Stimulated activated CD8-positive, alpha-beta memory T cell treated with anti-CD3 and anti-CD28 coated beads, Interleukin-15, amount 100 ng/mL, for 48 hours (primary cell): ENCODE measurements at regions not wholly inside any gene's neighbourhood (a gene's known extent, or its start where the extent isn't known, plus 50 kb on each side); places are given as distances from the start of the nearest gene placed in this dataset.

Experiments used
- DNase-seq, 2 donors: peaks; one replicate each; pipeline ENCODE4 v3.0.0-alpha.2; 2020; ENCODE audit warnings: low read depth in 2 of 2

DNA sequence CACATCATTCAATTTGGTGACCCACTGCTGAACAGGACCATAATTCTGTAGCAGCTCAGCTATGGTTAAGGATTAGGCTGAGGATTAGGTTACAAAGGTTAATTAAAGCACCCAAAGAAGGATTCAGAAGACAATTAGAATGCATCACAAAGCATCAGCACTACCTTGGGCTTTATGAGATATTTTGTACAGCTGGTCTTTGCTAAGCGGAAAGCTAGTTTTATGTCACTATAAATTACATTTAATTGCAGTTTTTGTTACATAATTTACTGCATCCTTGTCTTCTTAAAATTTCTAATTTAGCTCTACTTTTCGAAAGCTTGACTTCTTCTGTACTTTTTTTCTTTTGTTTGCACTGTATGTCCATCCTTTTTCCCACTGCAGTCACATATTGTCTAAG lies 711.5 kb downstream of the RPS29 start:
- DNase-seq, result no peak

DNA sequence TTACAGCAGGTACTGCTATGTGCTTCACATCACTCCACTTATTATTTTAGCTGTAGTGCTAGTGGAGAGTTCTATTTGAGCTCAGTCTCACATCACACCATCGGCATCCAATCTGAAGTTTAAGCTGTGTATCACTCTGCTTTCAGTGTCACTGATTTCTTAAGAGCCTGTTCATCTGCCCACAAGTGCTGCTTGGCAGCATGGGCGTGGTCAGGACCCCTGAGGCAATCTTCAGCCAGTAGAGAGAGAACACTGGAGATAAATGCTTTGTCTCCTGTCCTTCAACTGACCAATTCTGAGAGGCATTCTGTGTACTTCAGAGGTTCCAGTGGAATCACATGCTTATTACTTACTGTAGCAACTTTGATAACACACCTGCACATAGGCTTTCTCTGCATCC lies 728.8 kb downstream of the RPS29 start:
- DNase-seq, result no peak

DNA sequence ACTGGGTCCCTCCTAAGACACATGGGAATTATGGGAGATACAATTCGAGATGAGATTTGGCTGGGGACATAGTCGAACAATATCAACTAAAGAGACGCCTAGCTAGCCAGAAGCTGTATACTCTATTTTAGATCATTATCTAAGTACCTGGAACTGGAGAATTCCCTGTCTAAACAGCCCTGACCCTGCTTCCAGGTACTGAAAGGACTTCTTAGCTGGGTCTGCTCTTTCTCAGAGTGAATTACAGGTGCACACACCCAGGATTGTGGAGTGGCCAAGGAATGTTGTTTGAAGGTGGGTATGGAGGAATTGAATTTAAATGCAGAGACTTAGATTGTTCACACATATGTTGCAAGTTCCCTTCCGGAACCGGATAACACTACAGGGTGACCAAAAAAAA lies 733.0 kb downstream of the RPS29 start:
- no peak for DNase-seq

DNA sequence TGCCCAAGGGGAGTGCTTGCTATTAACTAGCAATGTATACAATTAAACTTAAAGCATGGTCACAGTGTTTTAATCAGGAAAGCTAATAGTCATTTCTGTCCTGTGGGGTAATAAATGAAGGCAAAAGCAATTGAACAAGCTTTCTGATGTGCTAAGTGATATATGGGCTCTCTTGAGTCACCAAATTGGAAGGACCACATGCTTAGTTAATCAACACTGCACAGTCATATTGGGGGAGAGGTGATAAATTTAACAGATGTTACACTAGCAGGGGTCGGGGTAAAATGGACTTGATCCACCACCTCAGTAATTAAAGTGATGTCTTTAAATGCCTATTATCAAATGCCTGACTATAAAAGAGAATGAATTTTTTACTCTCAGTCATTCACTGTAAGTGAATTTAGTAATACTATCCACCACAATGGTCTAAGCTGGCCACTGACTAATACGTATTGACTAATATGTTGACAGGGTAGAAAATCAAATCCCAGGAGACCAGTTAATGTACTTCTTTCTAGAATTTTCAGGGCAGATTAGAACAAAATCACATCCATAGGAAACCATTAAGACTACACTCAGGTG lies 736.3 kb downstream of the RPS29 start:
- no peak for DNase-seq

DNA sequence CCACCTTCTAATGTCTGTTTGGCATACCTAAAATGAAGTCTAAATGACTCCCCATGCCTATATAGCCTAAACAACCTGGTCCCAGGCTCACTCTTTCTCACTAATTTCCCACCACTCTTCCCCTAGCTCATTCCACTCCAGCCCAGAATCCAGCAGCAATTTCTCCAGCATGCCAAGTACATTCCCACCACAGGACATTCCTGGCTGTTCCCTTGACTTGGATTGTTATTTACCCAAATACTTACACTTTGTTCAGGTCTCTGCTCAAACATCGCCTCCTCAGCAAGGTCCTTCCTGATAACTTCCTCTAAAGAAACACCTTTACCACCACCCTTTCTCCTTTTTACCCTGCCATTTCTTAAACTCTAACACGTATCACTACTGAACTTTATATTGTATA lies 743.4 kb downstream of the RPS29 start:
- DNase-seq, result no peak

DNA sequence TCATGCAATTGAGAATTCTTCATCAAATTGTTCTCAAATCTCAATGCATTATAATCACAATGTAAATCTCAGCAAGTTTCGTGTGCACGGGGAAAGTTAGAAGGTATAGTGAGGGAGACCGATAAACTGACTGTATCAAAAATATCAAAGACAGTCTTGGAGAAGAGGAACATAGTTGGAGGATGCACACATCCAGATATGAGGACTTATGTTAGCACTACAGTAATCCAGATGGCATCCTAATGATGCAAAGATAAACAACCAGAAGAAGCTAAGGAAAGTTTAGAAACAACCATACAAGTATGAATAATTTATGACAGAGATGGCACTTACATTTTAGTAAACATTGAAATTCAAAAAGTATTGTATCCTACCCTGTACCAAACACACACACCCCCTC lies 760.1 kb downstream of the RPS29 start:
- DNase-seq, result no peak

DNA sequence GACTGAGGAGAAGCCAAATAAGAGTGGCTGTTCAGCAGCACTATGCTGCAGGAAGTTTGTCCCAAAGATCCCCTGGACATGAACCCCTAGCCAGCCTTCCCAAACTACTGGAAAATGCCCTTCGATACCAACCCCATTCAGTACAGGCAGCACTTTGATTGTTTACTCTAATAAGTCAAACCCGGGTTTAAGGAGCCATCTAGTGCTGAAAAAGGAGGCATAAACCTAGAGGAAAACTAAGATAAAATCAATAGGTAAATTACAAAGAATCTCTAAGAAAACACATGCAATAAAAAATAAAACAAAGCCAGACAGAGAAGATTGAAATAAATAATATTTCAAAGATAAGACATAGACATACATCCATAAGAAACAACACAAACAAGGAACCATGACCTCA lies 771.6 kb downstream of the RPS29 start:
- no peak for DNase-seq

DNA sequence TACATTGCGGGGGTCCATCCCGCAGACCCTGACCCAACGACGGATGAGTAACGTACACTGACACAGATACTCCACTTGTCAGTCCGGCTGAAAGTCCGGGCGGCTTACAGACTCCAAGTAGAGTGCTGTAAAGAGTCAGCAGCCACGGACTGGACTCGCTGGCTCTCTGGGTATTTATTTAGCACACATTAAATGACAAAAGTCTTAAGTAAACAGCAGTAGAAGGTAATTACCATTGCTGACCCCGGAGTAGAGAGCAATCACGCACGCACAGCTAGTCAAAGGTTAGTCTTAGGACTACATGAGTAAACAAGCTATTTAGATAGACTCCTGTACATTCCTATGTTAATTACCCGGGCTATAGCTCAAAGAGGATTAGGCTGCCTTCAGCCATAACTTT lies 780.9 kb downstream of the RPS29 start:
- DNase-seq, result no peak

DNA sequence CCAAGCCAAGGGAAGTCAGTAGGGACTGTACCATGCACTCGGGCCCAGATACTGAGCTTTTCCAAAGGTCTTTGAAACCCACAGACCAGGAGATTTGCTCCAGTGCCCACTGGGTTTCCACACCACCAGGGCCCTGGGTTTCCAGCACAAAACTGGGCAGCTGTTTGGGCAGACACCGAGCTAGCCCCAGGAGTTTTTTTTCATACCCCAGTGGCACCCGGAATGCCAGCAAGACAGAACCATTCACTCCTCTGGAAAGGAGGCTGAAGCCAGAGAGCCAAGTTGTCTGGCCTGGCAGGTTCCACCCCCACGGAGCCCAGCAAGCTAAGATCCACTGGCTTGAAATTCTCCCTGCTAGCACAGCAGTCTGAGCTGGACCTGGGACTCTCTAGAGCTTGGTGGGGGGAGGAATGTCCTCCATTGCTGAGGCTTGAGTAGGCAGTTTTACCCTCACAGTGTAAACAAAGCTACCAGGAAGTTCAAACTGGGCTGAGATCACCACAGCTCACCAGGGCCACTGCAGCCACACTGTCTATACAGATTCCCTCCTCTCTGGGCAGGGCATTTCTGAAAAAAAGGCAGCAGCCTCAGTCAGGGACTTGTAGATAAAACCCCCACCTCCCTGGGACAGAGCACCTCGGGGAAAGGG lies 793.7 kb downstream of the RPS29 start:
- DNase-seq, result no peak

DNA sequence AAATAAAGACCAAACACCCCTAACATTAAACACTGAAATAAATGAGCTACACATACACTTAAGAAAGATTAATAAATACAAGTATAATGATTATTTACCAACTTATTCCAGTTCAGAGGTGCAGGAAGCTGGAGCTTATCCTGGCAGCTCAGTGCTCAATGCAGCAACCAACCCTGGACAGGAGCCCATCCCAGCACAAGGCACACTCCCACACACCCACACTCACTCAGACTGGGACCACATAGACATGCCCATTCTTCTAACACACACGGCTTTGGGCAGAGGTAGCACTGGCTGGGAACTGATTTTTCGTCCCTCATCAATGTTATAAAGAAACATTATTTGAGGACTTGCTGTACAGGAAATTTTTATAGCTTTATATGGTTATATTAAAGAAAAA lies 797.4 kb downstream of the RPS29 start:
- no peak for DNase-seq

DNA sequence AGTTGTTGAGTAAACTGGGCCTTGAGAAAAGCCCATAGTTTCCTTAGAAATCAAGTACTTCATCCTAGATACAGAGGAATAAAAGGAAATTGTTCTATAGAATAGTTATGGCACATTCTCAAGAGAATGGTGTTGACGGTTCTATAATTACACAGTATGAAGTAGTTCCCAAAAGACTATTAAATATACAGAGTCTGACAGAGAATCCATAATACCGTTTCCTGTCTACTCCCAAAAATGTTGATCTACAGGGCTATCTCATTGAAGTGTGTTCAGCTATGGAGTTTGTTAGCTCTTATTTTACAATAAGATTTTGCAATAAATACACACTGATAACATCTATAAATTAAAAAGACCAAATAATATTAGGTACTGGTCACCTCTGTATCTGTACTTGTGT lies 799.7 kb downstream of the RPS29 start:
- no peak for DNase-seq

DNA sequence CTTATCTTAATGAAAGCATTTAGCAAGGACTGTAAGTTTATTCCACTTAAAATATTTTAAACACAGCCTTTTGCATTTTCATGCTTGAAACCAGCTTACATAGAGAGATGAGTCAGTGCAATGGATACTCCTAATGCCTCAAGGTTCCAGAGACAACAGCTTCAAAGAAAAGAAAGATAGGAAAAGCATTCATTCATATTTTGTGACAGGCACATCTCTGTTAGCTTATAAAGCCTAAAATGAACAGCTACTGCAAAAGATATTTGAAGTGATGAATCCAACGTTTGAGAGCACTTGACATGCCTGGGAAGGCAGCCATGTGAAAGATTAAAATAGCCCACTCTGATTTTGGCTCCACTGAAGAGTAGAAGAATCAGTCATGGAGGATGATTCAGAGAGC lies 814.5 kb downstream of the RPS29 start:
- no peak for DNase-seq

DNA sequence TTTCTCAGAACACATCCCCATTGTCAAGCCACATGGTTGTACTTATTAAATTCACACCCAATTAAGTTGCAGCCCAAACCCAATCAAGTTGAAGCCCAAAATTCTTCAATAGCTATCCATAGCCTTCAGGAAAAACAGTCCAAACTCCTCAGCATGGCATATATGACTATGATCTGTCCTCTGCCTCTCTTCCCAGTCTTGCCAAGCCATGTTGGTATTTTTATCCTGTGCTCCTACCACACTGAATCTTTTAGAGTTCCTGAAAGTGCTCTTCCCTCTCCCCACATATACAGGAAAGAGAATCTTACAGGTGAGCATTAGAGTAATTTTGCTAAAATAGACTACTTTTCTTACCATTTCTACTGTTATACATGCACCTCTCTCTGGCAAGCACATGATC lies 834.9 kb downstream of the RPS29 start:
- DNase-seq, result no peak

DNA sequence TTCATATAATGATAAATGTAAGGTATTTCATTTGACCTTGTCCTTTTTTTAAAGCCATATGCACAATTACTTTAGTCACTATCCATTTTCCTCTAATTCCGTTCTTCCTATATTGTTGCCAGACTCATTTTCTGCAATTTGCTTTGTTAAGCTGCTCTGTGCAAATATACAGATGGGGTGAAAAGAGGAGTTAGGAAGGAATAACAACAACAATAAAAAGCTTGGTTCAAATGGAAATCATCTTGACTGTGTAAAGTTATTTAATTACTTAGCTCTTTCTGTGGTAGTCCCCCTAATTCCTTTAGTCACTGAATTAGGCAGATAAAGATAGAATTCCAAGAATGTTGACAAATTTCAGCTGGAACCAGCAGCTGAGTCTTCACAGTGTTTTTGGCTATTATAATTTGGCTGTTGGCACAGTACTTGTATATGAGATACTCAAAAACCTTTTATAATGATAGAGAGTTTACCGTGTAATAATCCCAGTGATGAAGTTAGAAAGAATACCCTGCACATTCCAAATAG lies 838.0 kb downstream of the RPS29 start:
- DNase-seq, result no peak

DNA sequence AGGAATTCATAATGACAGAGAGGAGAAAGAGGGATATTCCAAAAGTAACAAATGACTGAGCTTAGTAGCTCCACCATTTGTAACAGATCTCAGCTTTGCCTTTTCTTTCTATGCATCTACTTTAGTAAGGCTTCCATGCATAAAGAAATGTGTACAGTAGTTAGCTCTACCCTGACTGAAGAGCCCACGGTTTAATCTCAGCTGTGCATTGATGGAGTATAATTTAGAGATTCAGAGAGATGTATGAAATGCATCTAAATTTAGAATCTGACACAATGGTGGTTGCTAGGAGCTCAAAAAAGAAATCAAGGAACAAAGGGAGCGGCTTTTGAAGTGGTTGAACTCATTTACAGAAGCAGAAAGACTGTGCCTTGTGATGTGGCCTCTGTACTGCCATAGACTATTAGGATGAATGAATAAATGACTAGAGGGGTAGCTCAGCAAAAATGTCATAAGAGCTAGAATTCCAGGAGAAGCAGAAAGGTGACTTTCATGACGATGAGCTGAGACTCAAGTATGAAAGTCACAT lies 838.6 kb downstream of the RPS29 start:
- DNase-seq, result no peak

DNA sequence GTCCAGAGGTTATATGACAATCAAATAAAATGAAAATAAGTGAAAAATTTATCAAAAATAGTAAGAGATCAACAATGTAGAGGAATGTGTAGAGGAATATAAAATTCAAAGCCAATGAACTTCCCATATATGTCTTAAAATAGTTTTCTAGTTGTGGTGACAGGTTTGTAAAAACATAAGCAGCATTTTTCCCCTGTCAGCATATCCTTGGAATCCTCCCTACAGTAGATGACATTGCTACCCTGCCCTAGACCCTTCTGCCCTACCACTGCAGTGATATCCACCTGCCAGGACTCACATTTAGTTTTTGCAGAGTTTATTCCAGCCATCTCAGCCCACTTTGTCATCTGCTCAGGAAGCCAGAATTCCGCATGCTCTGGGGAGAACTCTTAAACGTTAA lies 842.0 kb downstream of the RPS29 start:
- DNase-seq, result no peak

DNA sequence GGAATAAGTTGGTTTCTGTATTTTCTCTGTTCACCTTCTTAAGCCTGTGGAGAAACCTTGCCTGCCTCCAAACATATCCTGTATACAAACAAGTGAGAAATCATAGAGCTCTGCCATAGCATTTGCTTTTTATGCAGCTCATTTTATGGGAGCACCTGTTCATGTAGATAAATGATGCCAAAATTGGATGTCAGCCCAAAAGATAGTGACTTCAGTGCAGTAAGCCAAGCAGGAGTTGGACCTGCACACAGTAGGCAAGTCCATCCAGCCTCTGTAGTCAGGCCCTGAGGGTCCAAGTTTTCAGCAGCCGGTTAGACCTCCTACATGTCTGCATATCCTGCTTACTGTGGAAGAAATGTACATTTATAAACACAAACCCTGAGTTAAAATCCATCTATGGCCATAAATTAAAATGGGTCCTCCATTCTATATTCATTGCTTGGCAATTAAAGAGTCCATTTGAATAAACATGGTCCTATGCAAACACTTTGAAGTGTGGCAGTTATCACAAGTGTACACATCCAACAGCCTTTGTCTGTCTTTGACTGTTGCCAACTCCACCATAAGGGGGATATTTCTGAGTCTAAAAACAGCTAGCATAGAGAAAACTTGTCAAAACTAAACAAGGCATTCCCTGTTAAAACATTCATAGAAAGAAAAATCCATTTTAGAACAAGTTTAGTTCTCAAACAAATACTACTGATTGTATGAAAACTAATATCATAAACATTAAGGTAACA lies 847.8 kb downstream of the RPS29 start:
- DNase-seq, result no peak

DNA sequence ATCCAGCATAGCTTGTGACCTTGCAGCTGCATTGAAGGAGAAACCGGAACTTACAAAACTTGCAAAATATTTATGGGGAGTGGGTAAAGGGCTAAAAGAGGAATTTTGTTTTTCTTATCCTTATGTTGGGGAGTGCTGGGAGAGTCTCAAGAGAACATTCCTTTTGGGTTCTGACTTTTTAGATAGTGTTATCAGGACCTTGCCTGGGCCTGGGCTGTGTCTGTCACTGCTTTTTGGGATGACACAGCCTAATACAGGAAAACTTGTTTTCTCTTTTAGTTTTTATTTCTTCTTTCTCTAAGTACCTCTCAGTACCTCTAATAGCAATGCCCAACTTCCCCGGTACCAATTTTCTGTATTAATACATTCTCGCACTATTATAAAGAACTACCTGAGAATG lies 850.6 kb downstream of the RPS29 start:
- DNase-seq, result no peak

DNA sequence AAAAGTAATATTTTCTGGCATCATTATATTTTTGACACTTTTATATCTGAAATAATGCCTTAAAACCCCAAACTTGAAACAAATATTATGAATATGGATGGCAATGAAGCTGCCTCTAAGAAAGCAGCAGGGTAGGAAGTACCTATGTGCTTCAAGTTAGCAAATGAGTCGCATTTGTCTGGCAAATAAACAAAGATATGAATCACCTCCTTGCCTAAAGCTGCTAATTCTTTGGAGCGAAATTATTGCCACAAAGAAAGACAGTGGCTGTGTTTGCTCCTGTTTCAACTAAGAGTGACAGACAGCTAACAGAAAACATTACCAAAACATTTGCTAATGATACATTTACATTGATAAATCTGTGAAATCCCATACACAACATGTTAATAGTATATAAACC lies 854.9 kb downstream of the RPS29 start:
- DNase-seq, result no peak

DNA sequence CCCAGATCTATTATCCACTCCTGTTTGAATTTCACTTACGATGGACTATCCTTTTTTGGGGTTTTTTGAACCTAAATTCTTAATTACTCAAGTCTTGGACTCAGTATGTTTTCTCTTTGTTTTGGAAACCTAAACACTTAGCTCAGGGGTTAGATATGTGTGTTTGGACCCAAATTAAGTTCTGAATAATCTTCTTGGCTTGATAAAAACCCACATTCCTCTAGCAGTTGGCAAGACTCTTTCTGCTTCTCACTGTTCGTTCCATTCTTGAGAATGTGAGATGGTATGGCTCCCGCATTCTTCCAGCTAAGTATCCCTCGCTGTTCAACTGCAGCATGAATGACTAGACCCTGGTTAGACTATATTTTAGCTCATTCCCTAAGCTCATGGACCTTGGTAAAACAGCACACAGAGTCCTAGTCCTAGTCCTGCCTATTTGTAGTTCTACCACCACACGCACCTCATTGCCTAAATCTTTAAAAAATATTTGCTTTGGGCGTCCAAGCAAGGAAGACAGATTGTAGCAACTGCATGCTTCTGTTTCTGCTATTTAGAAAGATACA lies 860.0 kb downstream of the RPS29 start:
- DNase-seq, result no peak

DNA sequence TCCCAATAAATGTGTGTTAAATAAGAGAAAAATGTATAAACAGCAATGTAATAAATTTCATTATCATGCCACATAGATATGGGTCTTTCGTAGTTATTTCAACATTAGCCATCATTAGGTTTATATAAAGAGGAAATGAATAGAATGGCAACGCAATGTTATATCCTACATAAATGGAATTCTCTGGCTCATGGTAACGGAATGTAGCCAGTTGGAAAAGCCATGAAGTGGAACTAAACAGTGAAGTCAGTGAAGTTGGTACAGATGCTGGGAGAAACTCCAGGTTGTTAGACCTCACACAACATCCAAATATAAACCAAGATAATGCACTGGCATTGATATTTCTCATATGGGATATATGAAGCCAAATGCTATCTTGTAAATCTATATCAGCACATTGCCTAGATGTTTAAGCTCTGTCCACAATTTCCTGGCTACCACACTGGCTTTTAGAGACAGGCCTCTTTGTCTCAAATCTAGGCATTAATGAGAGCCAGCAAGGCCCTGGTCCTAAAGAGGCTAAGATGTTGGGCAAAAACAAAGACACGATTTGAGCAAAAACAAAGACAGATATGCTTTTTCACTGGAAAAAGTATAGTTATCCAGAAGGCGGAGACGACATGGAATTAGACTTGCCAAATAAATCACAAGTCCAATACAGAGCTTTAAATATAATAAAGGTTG lies 861.0 kb downstream of the RPS29 start:
- DNase-seq, result no peak
